GM23248 (cell line): ENCODE measurements at regions not wholly inside any gene's neighbourhood (a gene's known extent, or its start where the extent isn't known, plus 50 kb on each side); places are given as distances from the start of the nearest gene placed in this dataset.
"Not testable (repeated sequence)": the region's sequence is repeated elsewhere in the genome, so short reads cannot be mapped to it uniquely, and the experiment has no call there.

Experiments
- DNase-seq: peaks from one replicate; pipeline ENCODE4 v3.0.0-alpha.2; 2015
- H2AFZ ChIP-seq: fragments of 200-600 bp; sonication (generic); 2 replicates; pipeline ENCODE4 v1.6.1; 2016; ENCODE audit warnings: antibody characterized with exemption
- H3F3A ChIP-seq: fragments of 200-600 bp; sonication (generic); 2 replicates; pipeline ENCODE4 v1.6.1; 2016; ENCODE audit warnings: mild to moderate bottlenecking, antibody characterized with exemption, mixed run types; ENCODE audit not compliant: insufficient read depth
- H3K27ac ChIP-seq: fragments of 200-600 bp; sonication (generic); 2 replicates; pipeline ENCODE4 v1.5.1; 2016; ENCODE audit warnings: mild to moderate bottlenecking
- H3K27me3 ChIP-seq: fragments of 200-600 bp; sonication (generic); replicated peaks from 2 replicates; pipeline ENCODE4 v1.6.1; 2016; ENCODE audit warnings: mild to moderate bottlenecking; ENCODE audit not compliant: insufficient read depth
- H3K36me3 ChIP-seq: fragments of 200-600 bp; sonication (generic); 2 replicates; pipeline ENCODE4 v1.6.1; 2016; ENCODE audit warnings: low read depth, mild to moderate bottlenecking
- H3K4me1 ChIP-seq: fragments of 200-600 bp; sonication (generic); 2 replicates; pipeline ENCODE4 v1.6.1; 2016; ENCODE audit warnings: mild to moderate bottlenecking; ENCODE audit not compliant: insufficient read depth
- H3K4me2 ChIP-seq: fragments of 200-600 bp; sonication (generic); one replicate; pipeline ENCODE4 v1.6.1; 2016; ENCODE audit warnings: mild to moderate bottlenecking; ENCODE audit not compliant: unreplicated experiment
- H3K4me3 ChIP-seq: fragments of 200-600 bp; sonication (generic); 2 replicates; pipeline ENCODE4 v1.5.1; 2016; ENCODE audit warnings: mild to moderate bottlenecking
- H3K79me2 ChIP-seq: fragments of 200-600 bp; sonication (generic); 2 replicates; pipeline ENCODE4 v1.6.1; 2016; ENCODE audit warnings: mild to moderate bottlenecking; ENCODE audit not compliant: insufficient read depth
- H3K9ac ChIP-seq: fragments of 200-600 bp; sonication (generic); 2 replicates; pipeline ENCODE4 v1.6.1; 2016; ENCODE audit warnings: mild to moderate bottlenecking
- H3K9me2 ChIP-seq: fragments of 200-600 bp; sonication (generic); 2 replicates; pipeline ENCODE4 v1.6.1; 2016; ENCODE audit warnings: mixed run types, mild to moderate bottlenecking, moderate library complexity; ENCODE audit not compliant: insufficient read depth
- H3K9me3 ChIP-seq: fragments of 200-600 bp; sonication (generic); one replicate; pipeline ENCODE4 v1.6.1; 2017; ENCODE audit warnings: low read depth
- H4K20me1 ChIP-seq: fragments of 200-600 bp; sonication (generic); 2 replicates; pipeline ENCODE4 v1.6.0; 2016; ENCODE audit not compliant: insufficient read depth
- EZH2 ChIP-seq: fragments of 200-600 bp; sonication (generic); IDR thresholded peaks from 2 replicates; pipeline ENCODE4 v1.6.1; 2018; ENCODE audit warnings: antibody characterized with exemption, mild to moderate bottlenecking; ENCODE audit not compliant: insufficient read depth, poor library complexity, severe bottlenecking
- EZH2phosphoT487 ChIP-seq: fragments of 200-600 bp; sonication (generic); IDR thresholded peaks from 2 replicates; pipeline ENCODE4 v1.6.1; 2018; ENCODE audit warnings: antibody characterized with exemption, moderate library complexity, mild to moderate bottlenecking, low read depth; ENCODE audit not compliant: insufficient read depth
- WGBS, 2 experiments: methylation state at CpG; one replicate each; pipeline ENCODE4 v1.1.6; 2015 to 2017; ENCODE audit warnings: low lambda C conversion rate in 2 of 2, low coverage in 1 of 2; ENCODE audit errors: missing lambda C conversion rate in 2 of 2; 5-methylcytosine and 5-hydroxymethylcytosine counted together
- in situ Hi-C: fragments of 300-500 bp; cut with MboI; formaldehyde crosslinking; loops from 2 replicates; pipeline ENCODE4 v1.15.0; 2020

- no peaks in the 10 kb centered on the region for H3K36me3 ChIP-seq
- H3K79me2 ChIP-seq, result no peaks in the 10 kb centered on the region
- no peak overlapping the region for H2AFZ ChIP-seq
- 21 to 25% methylated on average over 4 of the region's 4 CpGs for WGBS, 2 experiments
- in situ Hi-C loops, result no loop called here
- no peaks in the 10 kb centered on the region for H3K9me2 ChIP-seq
- H3K9me3 ChIP-seq, result no peaks in the 10 kb centered on the region
- H3F3A ChIP-seq, result no peaks in the 10 kb centered on the region
- no peak overlapping the region for H3K9ac ChIP-seq
- no peak for DNase-seq
- TF ChIP-seq EZH2phosphoT487, result no peak
- no peak for TF ChIP-seq EZH2
- H3K27ac ChIP-seq, result no peak overlapping the region
- no peaks in the 10 kb centered on the region for H3K27me3 ChIP-seq
- no peak overlapping the region for H3K4me3 ChIP-seq
- H3K4me2 ChIP-seq, result no peak overlapping the region
- H4K20me1 ChIP-seq, result no peaks in the 10 kb centered on the region
- H3K4me1 ChIP-seq, result no peaks in the 10 kb centered on the region
Measured at GRCh38 chr13:66237411-66238062, 992.6 kb downstream of the PCDH9 start.

- WGBS, 2 experiments, result 0% methylated on average over 1 of the region's 1 CpG
Measured at GRCh38 chr13:66234159-66234558, 996.0 kb downstream of the PCDH9 start.

GRCh38 chr13:66231958-66232357 is 998.2 kb downstream of the PCDH9 start:
- H3K9ac ChIP-seq, H3K36me3 ChIP-seq, DNase-seq, H3K27ac ChIP-seq, H3K79me2 ChIP-seq, H3K4me1 ChIP-seq, H3K27me3 ChIP-seq, H3K9me3 ChIP-seq, H3F3A ChIP-seq, H4K20me1 ChIP-seq, H3K9me2 ChIP-seq, H3K4me3 ChIP-seq, in situ Hi-C loops, H2AFZ ChIP-seq, H3K4me2 ChIP-seq: not testable (repeated sequence)
- 35 to 43% methylated on average over 5 to 6 of the region's 6 CpGs for WGBS, 2 experiments

More at GRCh38 chr13:66234159-66234558, 996.0 kb downstream of the PCDH9 start:
- H3K4me1 ChIP-seq, result no peaks in the 10 kb centered on the region
- H3K27me3 ChIP-seq, result no peaks in the 10 kb centered on the region
- no peaks in the 10 kb centered on the region for H3F3A ChIP-seq
- H3K9me3 ChIP-seq, result no peaks in the 10 kb centered on the region
- H3K9me2 ChIP-seq, result no peaks in the 10 kb centered on the region
- no peak for DNase-seq
- H3K36me3 ChIP-seq, result no peaks in the 10 kb centered on the region
- H3K79me2 ChIP-seq, result no peaks in the 10 kb centered on the region
- TF ChIP-seq EZH2, result no peak
- TF ChIP-seq EZH2phosphoT487, result no peak
- in situ Hi-C loops, result no loop called here
- no peak overlapping the region for H3K4me3 ChIP-seq
- H3K9ac ChIP-seq, result no peak overlapping the region
- H3K4me2 ChIP-seq, result no peak overlapping the region
- H2AFZ ChIP-seq, result no peak overlapping the region
- H3K27ac ChIP-seq, result no peak overlapping the region
- no peaks in the 10 kb centered on the region for H4K20me1 ChIP-seq

GRCh38 chr13:66225072-66225471 is 1005.1 kb downstream of the PCDH9 start:
- Histone ChIP-seq H3K27me3 (no peaks in the 10 kb centered on the region), H3K9ac (no peak overlapping the region), H3K79me2 (no peaks in the 10 kb centered on the region), H3K27ac (no peak overlapping the region), H3K4me1 (no peaks in the 10 kb centered on the region), H3K4me3 (no peak overlapping the region), H3K9me2 (no peaks in the 10 kb centered on the region), H3F3A (no peaks in the 10 kb centered on the region), H3K4me2 (no peak overlapping the region), H2AFZ (no peak overlapping the region), H4K20me1 (no peaks in the 10 kb centered on the region), H3K9me3 (no peaks in the 10 kb centered on the region), H3K36me3 (no peaks in the 10 kb centered on the region)
- in situ Hi-C loops, result no loop called here
- TF ChIP-seq EZH2 (no peak), EZH2phosphoT487 (no peak)
- no peak for DNase-seq
- WGBS, 2 experiments, result 12 to 19% methylated on average over 2 of the region's 2 CpGs

- Histone ChIP-seq H3K36me3 (no peaks in the 10 kb centered on the region), H3K27me3 (no peaks in the 10 kb centered on the region), H3K79me2 (no peaks in the 10 kb centered on the region), H3K4me3 (no peak overlapping the region), H3F3A (no peaks in the 10 kb centered on the region), H3K9ac (no peak overlapping the region), H3K9me3 (no peaks in the 10 kb centered on the region), H3K4me1 (no peaks in the 10 kb centered on the region), H3K9me2 (no peaks in the 10 kb centered on the region), H3K4me2 (no peak overlapping the region), H4K20me1 (no peaks in the 10 kb centered on the region), H2AFZ (no peak overlapping the region), H3K27ac (no peak overlapping the region)
- in situ Hi-C loops, result no loop called here
- WGBS, 2 experiments, result 52 to 57% methylated on average over 2 of the region's 2 CpGs
- TF ChIP-seq EZH2phosphoT487 (no peak), EZH2 (no peak)
- DNase-seq, result no peak
Measured at GRCh38 chr13:66224663-66225062, 1005.5 kb downstream of the PCDH9 start.
